ENCODE measurements at regions not wholly inside any gene's neighbourhood (a gene's known extent, or its start where the extent isn't known, plus 50 kb on each side); places are given as distances from the start of the nearest gene placed in this dataset.

- Histone ChIP-seq H3K4me1 (ENCODE audit: insufficient read depth, low read length) (no peaks in the 10 kb centered on the region), H4K20me1 (ENCODE audit: low read length) (no peaks in the 10 kb centered on the region)
- CTCF ChIA-PET = no interaction called here
Observed at GRCh38 chr1:13908128-13908527, 208.1 kb downstream of the PRDM2 start.

GRCh38 chr1:13911697-13912619 lies 212.0 kb downstream of the PRDM2 start:
- ChIA-PET POLR2A (ENCODE audit: unreplicated experiment) (no interaction called here), CTCF (no interaction called here)
- Histone ChIP-seq H2AFZ (ENCODE audit: low read length) (no peak overlapping the region), H3K4me1 (ENCODE audit: insufficient read depth, low read length) (no peaks in the 10 kb centered on the region), H3K27ac (ENCODE audit: low read length) (no peak overlapping the region), H3K36me3 (ENCODE audit: low read depth, low read length) (no peaks in the 10 kb centered on the region), H3K4me2 (ENCODE audit: low read length) (no peak overlapping the region), H3K9me3 (ENCODE audit: low read length) (no peaks in the 10 kb centered on the region), H3K4me3 (ENCODE audit: low read length) (no peak overlapping the region), H3K79me2 (ENCODE audit: low read length) (no peaks in the 10 kb centered on the region), H3F3A (ENCODE audit: low read length, unreplicated experiment) (no peaks in the 10 kb centered on the region), H4K20me1 (ENCODE audit: low read length) (no peaks in the 10 kb centered on the region), H3K9me2 (replicated peaks; ENCODE audit: low read length) (no peaks in the 10 kb centered on the region), H3K27me3 (ENCODE audit: low read length) (peaks cover 60% of the 10 kb centered on the region), H3K9ac (ENCODE audit: low read length) (no peak overlapping the region)
- no peak for ATAC-seq
- TF ChIP-seq CTCF (conservative IDR thresholded peaks at IDR 0.05; ENCODE audit: low read depth, low read length) (no peak), EZH2 (IDR thresholded peaks at IDR 0.05; ENCODE audit: low read length, unreplicated experiment) (no peak), EZH2phosphoT487 (IDR thresholded peaks at IDR 0.05; ENCODE audit: borderline replicate concordance, low read length) (no peak)
- no TSS peak for BruUV-seq (replicated peaks)
- DNase-seq = no peak
- intact Hi-C loops (cut with micrococcal nuclease) = no loop called here

More at GRCh38 chr1:13908128-13908527, 208.1 kb downstream of the PRDM2 start:
- H3K4me2 ChIP-seq (ENCODE audit: low read length) = no peak overlapping the region
- DNase-seq (no peak), ATAC-seq (no peak)
- no peaks in the 10 kb centered on the region for H3K9me3 ChIP-seq (ENCODE audit: low read length)
- no peak overlapping the region for H3K9ac ChIP-seq (ENCODE audit: low read length)
- BruUV-seq (replicated peaks) = no TSS peak
- H3K79me2 ChIP-seq (ENCODE audit: low read length) = no peaks in the 10 kb centered on the region
- H2AFZ ChIP-seq (ENCODE audit: low read length) = no peak overlapping the region
- no peak overlapping the region for H3K27ac ChIP-seq (ENCODE audit: low read length)
- H3K4me3 ChIP-seq (ENCODE audit: low read length) = no peak overlapping the region
- intact Hi-C loops (cut with micrococcal nuclease) = no loop called here
- peaks cover 66% of the 10 kb centered on the region for H3K27me3 ChIP-seq (ENCODE audit: low read length)
- TF ChIP-seq EZH2 (IDR thresholded peaks at IDR 0.05; ENCODE audit: low read length, unreplicated experiment) (no peak), CTCF (conservative IDR thresholded peaks at IDR 0.05; ENCODE audit: low read depth, low read length) (no peak), EZH2phosphoT487 (IDR thresholded peaks at IDR 0.05; ENCODE audit: borderline replicate concordance, low read length) (no peak)
- POLR2A ChIA-PET (ENCODE audit: unreplicated experiment) = no interaction called here
- no peaks in the 10 kb centered on the region for H3K9me2 ChIP-seq (replicated peaks; ENCODE audit: low read length)
- H3K36me3 ChIP-seq (ENCODE audit: low read depth, low read length) = no peaks in the 10 kb centered on the region
- no peaks in the 10 kb centered on the region for H3F3A ChIP-seq (ENCODE audit: low read length, unreplicated experiment)

- no peaks in the 10 kb centered on the region for H4K20me1 ChIP-seq (ENCODE audit: low read length)
- no peak for DNase-seq
- CTCF ChIA-PET = no interaction called here
Observed at GRCh38 chr1:13913396-13913795, 213.4 kb downstream of the PRDM2 start.

More at GRCh38 chr1:13913396-13913795, 213.4 kb downstream of the PRDM2 start:
- ATAC-seq = no peak
- Histone ChIP-seq H3K9me2 (replicated peaks; ENCODE audit: low read length) (no peaks in the 10 kb centered on the region), H3K36me3 (ENCODE audit: low read depth, low read length) (no peaks in the 10 kb centered on the region), H3K79me2 (ENCODE audit: low read length) (no peaks in the 10 kb centered on the region), H3K27me3 (ENCODE audit: low read length) (peaks cover 56% of the 10 kb centered on the region), H3K4me3 (ENCODE audit: low read length) (no peak overlapping the region), H2AFZ (ENCODE audit: low read length) (no peak overlapping the region), H3K27ac (ENCODE audit: low read length) (no peak overlapping the region), H3K9me3 (ENCODE audit: low read length) (no peaks in the 10 kb centered on the region), H3K4me2 (ENCODE audit: low read length) (no peak overlapping the region), H3K9ac (ENCODE audit: low read length) (no peak overlapping the region), H3K4me1 (ENCODE audit: insufficient read depth, low read length) (no peaks in the 10 kb centered on the region), H3F3A (ENCODE audit: low read length, unreplicated experiment) (no peaks in the 10 kb centered on the region)
- BruUV-seq (replicated peaks) = no TSS peak
- intact Hi-C loops (cut with micrococcal nuclease) = no loop called here
- POLR2A ChIA-PET (ENCODE audit: unreplicated experiment) = no interaction called here
- TF ChIP-seq EZH2phosphoT487 (IDR thresholded peaks at IDR 0.05; ENCODE audit: borderline replicate concordance, low read length) (no peak), EZH2 (IDR thresholded peaks at IDR 0.05; ENCODE audit: low read length, unreplicated experiment) (no peak), CTCF (conservative IDR thresholded peaks at IDR 0.05; ENCODE audit: low read depth, low read length) (no peak)
